ENCODE measurements at regions not wholly inside any gene's neighbourhood (a gene's known extent, or its start where the extent isn't known, plus 50 kb on each side); places are given as distances from the start of the nearest gene placed in this dataset.

- no peak overlapping the region for H3K4me3 ChIP-seq (ENCODE audit: low read depth, low read length)
- DNase-seq (ENCODE audit: low read depth): no peak
- no peak for TF ChIP-seq CTCF (IDR thresholded peaks at IDR 0.05; ENCODE audit: insufficient read depth, low read depth, low read length)
These were observed 79.8 kb downstream of the C1QL2 start for GRCh38 chr2:119078796-119079195.

- no peak overlapping the region for H3K4me3 ChIP-seq (ENCODE audit: low read depth, low read length)
- TF ChIP-seq CTCF (IDR thresholded peaks at IDR 0.05; ENCODE audit: insufficient read depth, low read depth, low read length): no peak
- no peak for DNase-seq (ENCODE audit: low read depth)
These were observed 81.8 kb downstream of the C1QL2 start for GRCh38 chr2:119076713-119077112.

GRCh38 chr2:119073213-119073612, 85.3 kb downstream of the C1QL2 start:
- no peak for DNase-seq (ENCODE audit: low read depth)
- no peak overlapping the region for H3K4me3 ChIP-seq (ENCODE audit: low read depth, low read length)
- no peak for TF ChIP-seq CTCF (IDR thresholded peaks at IDR 0.05; ENCODE audit: insufficient read depth, low read depth, low read length)

GRCh38 chr2:119071476-119071875, 87.1 kb downstream of the C1QL2 start:
- no peak for DNase-seq (ENCODE audit: low read depth)
- no peak overlapping the region for H3K4me3 ChIP-seq (ENCODE audit: low read depth, low read length)
- no peak for TF ChIP-seq CTCF (IDR thresholded peaks at IDR 0.05; ENCODE audit: insufficient read depth, low read depth, low read length)

- no peak for TF ChIP-seq CTCF (IDR thresholded peaks at IDR 0.05; ENCODE audit: insufficient read depth, low read depth, low read length)
These were observed 88.8 kb downstream of the C1QL2 start for GRCh38 chr2:119069781-119070180.

GRCh38 chr2:119068154-119068725, 90.3 kb downstream of the C1QL2 start:
- TF ChIP-seq CTCF (IDR thresholded peaks at IDR 0.05; ENCODE audit: insufficient read depth, low read depth, low read length): no peak
- no peak for DNase-seq (ENCODE audit: low read depth)
- no peak overlapping the region for H3K4me3 ChIP-seq (ENCODE audit: low read depth, low read length)

More at GRCh38 chr2:119069781-119070180, 88.8 kb downstream of the C1QL2 start:
- DNase-seq (ENCODE audit: low read depth): no peak
- no peak overlapping the region for H3K4me3 ChIP-seq (ENCODE audit: low read depth, low read length)

GRCh38 chr2:119066272-119066804, 92.2 kb downstream of the C1QL2 start:
- H3K4me3 ChIP-seq (ENCODE audit: low read depth, low read length): no peak overlapping the region
- TF ChIP-seq CTCF (IDR thresholded peaks at IDR 0.05; ENCODE audit: insufficient read depth, low read depth, low read length): no peak
- no peak for DNase-seq (ENCODE audit: low read depth)

All from fibroblast of villous mesenchyme (primary cell).